ENCODE measurements at regions not wholly inside any gene's neighbourhood (a gene's known extent, or its start where the extent isn't known, plus 50 kb on each side); places are given as distances from the start of the nearest gene placed in this dataset.

GRCh38 chr6:163725008-163725941 lies 310.8 kb downstream of the QKI start:
- WGBS, 2 experiments, result 93% methylated on average over 19 of the region's 19 CpGs
- no peaks in the 10 kb centered on the region for H3K4me1 ChIP-seq (ENCODE audit: control insufficient read depth, insufficient read depth, low read length)
- H3K27me3 ChIP-seq (ENCODE audit: control insufficient read depth, insufficient read depth, low read length, poor library complexity, severe bottlenecking), result no peaks in the 10 kb centered on the region
- no peak overlapping the region for H3K27ac ChIP-seq (ENCODE audit: insufficient read depth, low read depth, low read length, poor library complexity, severe bottlenecking)
- no peak overlapping the region for H3K4me3 ChIP-seq (ENCODE audit: insufficient read depth, low read depth, low read length)
- no peaks in the 10 kb centered on the region for H3K36me3 ChIP-seq (ENCODE audit: control insufficient read depth, insufficient read depth, low read length)
- H3K9me3 ChIP-seq (ENCODE audit: control insufficient read depth, low read length), result no peaks in the 10 kb centered on the region

GRCh38 chr6:163724196-163724595 lies 309.7 kb downstream of the QKI start:
- H3K9me3 ChIP-seq (ENCODE audit: control insufficient read depth, low read length), result no peaks in the 10 kb centered on the region
- no peak overlapping the region for H3K4me3 ChIP-seq (ENCODE audit: insufficient read depth, low read depth, low read length)
- H3K27me3 ChIP-seq (ENCODE audit: control insufficient read depth, insufficient read depth, low read length, poor library complexity, severe bottlenecking), result no peaks in the 10 kb centered on the region
- no peak overlapping the region for H3K27ac ChIP-seq (ENCODE audit: insufficient read depth, low read depth, low read length, poor library complexity, severe bottlenecking)
- no peaks in the 10 kb centered on the region for H3K4me1 ChIP-seq (ENCODE audit: control insufficient read depth, insufficient read depth, low read length)
- no peaks in the 10 kb centered on the region for H3K36me3 ChIP-seq (ENCODE audit: control insufficient read depth, insufficient read depth, low read length)
- 83% methylated on average over 8 of the region's 8 CpGs for WGBS, 2 experiments

- no peak overlapping the region for H3K27ac ChIP-seq (ENCODE audit: insufficient read depth, low read depth, low read length, poor library complexity, severe bottlenecking)
- H3K4me3 ChIP-seq (ENCODE audit: insufficient read depth, low read depth, low read length), result no peak overlapping the region
- H3K27me3 ChIP-seq (ENCODE audit: control insufficient read depth, insufficient read depth, low read length, poor library complexity, severe bottlenecking), result no peaks in the 10 kb centered on the region
- 94 to 95% methylated on average over 8 of the region's 8 CpGs for WGBS, 2 experiments
- no peaks in the 10 kb centered on the region for H3K4me1 ChIP-seq (ENCODE audit: control insufficient read depth, insufficient read depth, low read length)
- no peaks in the 10 kb centered on the region for H3K9me3 ChIP-seq (ENCODE audit: control insufficient read depth, low read length)
- no peaks in the 10 kb centered on the region for H3K36me3 ChIP-seq (ENCODE audit: control insufficient read depth, insufficient read depth, low read length)
These were observed 309.2 kb downstream of the QKI start for GRCh38 chr6:163723759-163724158.

- Histone ChIP-seq H3K9me3 (ENCODE audit: control insufficient read depth, low read length) (no peaks in the 10 kb centered on the region), H3K4me1 (ENCODE audit: control insufficient read depth, insufficient read depth, low read length) (no peaks in the 10 kb centered on the region), H3K27me3 (ENCODE audit: control insufficient read depth, insufficient read depth, low read length, poor library complexity, severe bottlenecking) (no peaks in the 10 kb centered on the region), H3K36me3 (ENCODE audit: control insufficient read depth, insufficient read depth, low read length) (no peaks in the 10 kb centered on the region), H3K27ac (ENCODE audit: insufficient read depth, low read depth, low read length, poor library complexity, severe bottlenecking) (no peak overlapping the region), H3K4me3 (ENCODE audit: insufficient read depth, low read depth, low read length) (no peak overlapping the region)
- 85 to 89% methylated on average over 13 of the region's 13 CpGs for WGBS, 2 experiments
These were observed 307.6 kb downstream of the QKI start for GRCh38 chr6:163721922-163722692.

- Histone ChIP-seq H3K9me3 (ENCODE audit: control insufficient read depth, low read length) (no peaks in the 10 kb centered on the region), H3K4me1 (ENCODE audit: control insufficient read depth, insufficient read depth, low read length) (no peaks in the 10 kb centered on the region), H3K27ac (ENCODE audit: insufficient read depth, low read depth, low read length, poor library complexity, severe bottlenecking) (no peak overlapping the region), H3K36me3 (ENCODE audit: control insufficient read depth, insufficient read depth, low read length) (no peaks in the 10 kb centered on the region), H3K4me3 (ENCODE audit: insufficient read depth, low read depth, low read length) (no peak overlapping the region), H3K27me3 (ENCODE audit: control insufficient read depth, insufficient read depth, low read length, poor library complexity, severe bottlenecking) (no peaks in the 10 kb centered on the region)
- 86 to 100% methylated on average over 1 of the region's 1 CpG for WGBS, 2 experiments
These were observed 306.9 kb downstream of the QKI start for GRCh38 chr6:163721435-163721834.

GRCh38 chr6:163720460-163721235 lies 306.1 kb downstream of the QKI start:
- H3K27me3 ChIP-seq (ENCODE audit: control insufficient read depth, insufficient read depth, low read length, poor library complexity, severe bottlenecking), result no peaks in the 10 kb centered on the region
- H3K9me3 ChIP-seq (ENCODE audit: control insufficient read depth, low read length), result no peaks in the 10 kb centered on the region
- H3K4me3 ChIP-seq (ENCODE audit: insufficient read depth, low read depth, low read length), result no peak overlapping the region
- no peak overlapping the region for H3K27ac ChIP-seq (ENCODE audit: insufficient read depth, low read depth, low read length, poor library complexity, severe bottlenecking)
- WGBS, 2 experiments, result 90 to 94% methylated on average over 4 of the region's 4 CpGs
- no peaks in the 10 kb centered on the region for H3K4me1 ChIP-seq (ENCODE audit: control insufficient read depth, insufficient read depth, low read length)
- H3K36me3 ChIP-seq (ENCODE audit: control insufficient read depth, insufficient read depth, low read length), result no peaks in the 10 kb centered on the region

- H3K27me3 ChIP-seq (ENCODE audit: control insufficient read depth, insufficient read depth, low read length, poor library complexity, severe bottlenecking), result no peaks in the 10 kb centered on the region
- H3K27ac ChIP-seq (ENCODE audit: insufficient read depth, low read depth, low read length, poor library complexity, severe bottlenecking), result no peak overlapping the region
- WGBS, 2 experiments, result 85 to 93% methylated on average over 5 of the region's 5 CpGs
- H3K36me3 ChIP-seq (ENCODE audit: control insufficient read depth, insufficient read depth, low read length), result no peaks in the 10 kb centered on the region
- H3K4me1 ChIP-seq (ENCODE audit: control insufficient read depth, insufficient read depth, low read length), result no peaks in the 10 kb centered on the region
- no peaks in the 10 kb centered on the region for H3K9me3 ChIP-seq (ENCODE audit: control insufficient read depth, low read length)
- no peak overlapping the region for H3K4me3 ChIP-seq (ENCODE audit: insufficient read depth, low read depth, low read length)
These were observed 305.5 kb downstream of the QKI start for GRCh38 chr6:163720005-163720404.

GRCh38 chr6:163719028-163719742 lies 304.7 kb downstream of the QKI start:
- 88% methylated on average over 20 of the region's 20 CpGs for WGBS, 2 experiments
- no peaks in the 10 kb centered on the region for H3K36me3 ChIP-seq (ENCODE audit: control insufficient read depth, insufficient read depth, low read length)
- H3K27me3 ChIP-seq (ENCODE audit: control insufficient read depth, insufficient read depth, low read length, poor library complexity, severe bottlenecking), result no peaks in the 10 kb centered on the region
- H3K27ac ChIP-seq (ENCODE audit: insufficient read depth, low read depth, low read length, poor library complexity, severe bottlenecking), result no peak overlapping the region
- no peak overlapping the region for H3K4me3 ChIP-seq (ENCODE audit: insufficient read depth, low read depth, low read length)
- no peaks in the 10 kb centered on the region for H3K9me3 ChIP-seq (ENCODE audit: control insufficient read depth, low read length)
- no peaks in the 10 kb centered on the region for H3K4me1 ChIP-seq (ENCODE audit: control insufficient read depth, insufficient read depth, low read length)

GRCh38 chr6:163718537-163718936 lies 304.0 kb downstream of the QKI start:
- 95 to 99% methylated on average over 2 of the region's 2 CpGs for WGBS, 2 experiments
- H3K36me3 ChIP-seq (ENCODE audit: control insufficient read depth, insufficient read depth, low read length), result no peaks in the 10 kb centered on the region
- no peak overlapping the region for H3K4me3 ChIP-seq (ENCODE audit: insufficient read depth, low read depth, low read length)
- H3K4me1 ChIP-seq (ENCODE audit: control insufficient read depth, insufficient read depth, low read length), result no peaks in the 10 kb centered on the region
- no peaks in the 10 kb centered on the region for H3K9me3 ChIP-seq (ENCODE audit: control insufficient read depth, low read length)
- no peak overlapping the region for H3K27ac ChIP-seq (ENCODE audit: insufficient read depth, low read depth, low read length, poor library complexity, severe bottlenecking)
- no peaks in the 10 kb centered on the region for H3K27me3 ChIP-seq (ENCODE audit: control insufficient read depth, insufficient read depth, low read length, poor library complexity, severe bottlenecking)
